B cell (primary cell): ENCODE measurements at regions not wholly inside any gene's neighbourhood (a gene's known extent, or its start where the extent isn't known, plus 50 kb on each side); places are given as distances from the start of the nearest gene placed in this dataset.

Experiments used
- ATAC-seq: fragments of 200-7000 bp; cut with Tn5 transposase; one replicate; pipeline ENCODE4 v1.10.0; 2021; ENCODE audit warnings: low read depth, mild to moderate bottlenecking, moderate number of reproducible peaks, moderate library complexity
- CTCF ChIA-PET: fragments of 350-600 bp; sonication (Branson Sonifier 250); formaldehyde crosslinking; loops from one replicate; lab custom pipeline; 2021; ENCODE audit warnings: antibody characterized with exemption, inconsistent platforms; lab: Charles Lee
- POLR2A ChIA-PET: fragments of 350-600 bp; sonication (Branson Sonifier 250); formaldehyde crosslinking; loops from one replicate; lab custom pipeline; 2021; ENCODE audit warnings: antibody characterized with exemption; lab: Charles Lee
- DNase-seq: peaks from one replicate; pipeline ENCODE4 v3.0.0; 2013
- H2AFZ ChIP-seq: 2 replicates; pipeline ENCODE4 v1.6.1; 2012; ENCODE audit warnings: mild to moderate bottlenecking, low read depth, low read length; ENCODE audit not compliant: insufficient read depth, poor library complexity, severe bottlenecking
- H3K27ac ChIP-seq, 2 donors: 1 replicate in 1 of 2; 2 replicates in 1 of 2; pipeline ENCODE4 v1.5.1; 2012 to 2013; ENCODE audit warnings: low read length in 2 of 2, mild to moderate bottlenecking in 2 of 2, moderate library complexity in 1 of 2
- H3K27me3 ChIP-seq, 4 experiments: fragments of 200-600 bp in 1 of 4; sonication (generic) in 1 of 4; replicated peaks in 1 of 4; 1 replicate in 2 of 4; 2 replicates in 2 of 4; pipeline versions ENCODE4 v1.6.1 to v1.7.0; 2013 to 2016; ENCODE audit warnings: low read length in 3 of 4, mild to moderate bottlenecking in 2 of 4, mixed read lengths in 1 of 4, moderate library complexity in 1 of 4; ENCODE audit not compliant: insufficient read depth in 4 of 4, control insufficient read depth in 3 of 4; ENCODE audit errors: control extremely low read depth in 1 of 4
- H3K36me3 ChIP-seq, 2 experiments: replicated peaks in 1 of 2; 1 replicate in 1 of 2; 2 replicates in 1 of 2; pipeline versions ENCODE4 v1.6.1 to v1.7.1; 2013; ENCODE audit warnings: low read length in 1 of 2; ENCODE audit not compliant: insufficient read depth in 2 of 2, control insufficient read depth in 1 of 2; ENCODE audit errors: control extremely low read depth in 1 of 2, extremely low read depth in 1 of 2
- H3K4me1 ChIP-seq, 2 donors: fragments of 200-600 bp in 1 of 2; sonication (generic) in 1 of 2; 1 replicate in 1 of 2; 2 replicates in 1 of 2; pipeline versions ENCODE4 v1.5.1 to v1.6.1; 2013 to 2017; ENCODE audit warnings: low read length in 2 of 2; ENCODE audit not compliant: control insufficient read depth in 2 of 2, insufficient read depth in 2 of 2
- H3K4me2 ChIP-seq: replicated peaks from 2 replicates; pipeline ENCODE3; 2012; ENCODE audit warnings: mild to moderate bottlenecking, low read depth, low read length; ENCODE audit not compliant: poor library complexity, severe bottlenecking
- H3K4me3 ChIP-seq, 5 experiments: fragments of 200-600 bp in 1 of 5; sonication (generic) in 1 of 5; 1 replicate in 3 of 5; 2 replicates in 2 of 5; pipeline versions ENCODE4 v1.5.1 to v1.7.0; 2011 to 2016; ENCODE audit warnings: low read length in 4 of 5, mild to moderate bottlenecking in 4 of 5, low read depth in 2 of 5, control low read depth in 1 of 5, moderate library complexity in 1 of 5; ENCODE audit not compliant: insufficient read depth in 1 of 5; ENCODE audit errors: control extremely low read depth in 1 of 5, extremely low read depth in 1 of 5
- H3K79me2 ChIP-seq: fragments of 200-600 bp; sonication (generic); one replicate; pipeline ENCODE4 v1.6.0; 2016; ENCODE audit warnings: low read length; ENCODE audit not compliant: control insufficient read depth, insufficient read depth
- H3K9ac ChIP-seq: fragments of 200-600 bp; sonication (generic); 2 replicates; pipeline ENCODE4 v1.6.1; 2017; ENCODE audit warnings: mild to moderate bottlenecking, low read length, moderate library complexity
- H3K9me3 ChIP-seq, 3 donors: one replicate each; pipeline versions ENCODE4 v1.6.1 to v1.7.1; 2013; ENCODE audit warnings: low read length in 2 of 3; ENCODE audit not compliant: control insufficient read depth in 2 of 3, insufficient read depth in 1 of 3; ENCODE audit errors: control extremely low read depth in 1 of 3
- H4K20me1 ChIP-seq: 2 replicates; pipeline ENCODE4 v1.6.0; 2012; ENCODE audit warnings: mild to moderate bottlenecking, low read length; ENCODE audit not compliant: insufficient read depth, control insufficient read depth, poor library complexity, severe bottlenecking
- H3K27ac Mint-ChIP-seq: one replicate; pipeline ENCODE4 v1.8.0; 2021; ENCODE audit warnings: mixed read lengths
- H3K27me3 Mint-ChIP-seq: one replicate; pipeline ENCODE4 v1.8.0; 2021; ENCODE audit warnings: mixed read lengths
- H3K4me1 Mint-ChIP-seq: one replicate; pipeline ENCODE4 v1.8.0; 2021; ENCODE audit warnings: mixed read lengths
- H3K4me3 Mint-ChIP-seq: one replicate; pipeline ENCODE4 v1.8.0; 2021; ENCODE audit warnings: mixed read lengths
- H3K9me3 Mint-ChIP-seq: one replicate; pipeline ENCODE4 v1.8.0; 2022; ENCODE audit warnings: mixed read lengths; ENCODE audit not compliant: insufficient read depth
- EZH2 ChIP-seq: IDR thresholded peaks from 2 replicates; pipeline ENCODE4 v1.6.1; 2012; ENCODE audit warnings: borderline replicate concordance, low read depth, mild to moderate bottlenecking, moderate library complexity, low read length; ENCODE audit not compliant: insufficient read depth, poor library complexity, severe bottlenecking
- WGBS: methylation state at CpG from one replicate; pipeline ENCODE4 v1.1.5; 2013; ENCODE audit warnings: missing lambda C conversion rate; ENCODE audit not compliant: insufficient coverage; 5-methylcytosine and 5-hydroxymethylcytosine counted together
- intact Hi-C: fragments of 100-400 bp; cut with micrococcal nuclease; formaldehyde crosslinking; loops from one replicate; pipeline ENCODE4 v1.10.0; 2022
- TF ChIP-seq, protein P1 (sequence below): fragments of 200-600 bp; IDR thresholded peaks from one replicate; pipeline ENCODE4 v1.8.0; 2022; ENCODE audit warnings: antibody characterized with exemption, mild to moderate bottlenecking

DNA sequence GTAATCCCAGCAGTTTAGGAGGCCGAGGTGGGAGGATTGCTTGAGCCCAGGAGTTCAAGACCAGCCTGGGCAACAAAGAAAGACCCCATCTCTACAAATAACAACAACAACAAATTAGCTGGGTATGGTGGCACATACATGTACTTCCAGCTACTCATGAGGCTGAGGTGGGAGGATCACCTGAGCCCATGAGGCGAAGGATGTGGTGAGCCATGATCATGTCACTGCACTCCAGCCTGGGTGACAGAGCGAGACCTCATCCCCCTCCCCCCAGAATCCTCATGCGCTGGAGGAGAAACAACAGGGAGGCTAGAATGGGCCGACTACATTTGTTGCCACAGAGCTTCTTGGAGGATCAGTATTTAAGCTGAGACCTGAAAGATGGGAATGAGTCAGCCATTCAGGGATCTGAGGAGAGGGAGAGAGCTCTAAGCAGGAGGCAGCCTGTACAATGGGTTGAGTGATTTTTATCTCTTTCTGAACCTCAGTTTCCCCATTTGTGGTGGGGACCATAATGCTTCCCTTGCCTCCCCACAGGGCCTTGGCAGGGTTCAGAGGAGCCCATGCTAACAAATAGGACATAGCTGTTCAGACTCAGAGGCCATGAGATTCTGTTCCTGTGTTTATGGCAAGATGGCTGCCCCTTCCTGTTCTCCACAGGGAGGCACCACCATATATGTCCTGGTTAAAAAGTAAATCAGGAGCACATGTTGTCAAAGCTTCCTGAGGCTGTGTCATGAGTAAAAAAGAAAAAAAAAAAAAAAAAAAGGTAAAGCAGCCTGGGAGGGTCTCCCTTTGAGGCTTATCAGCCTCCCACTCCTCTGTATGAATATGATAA, 131.4 kb upstream of the HAAO start:
- ChIA-PET CTCF (interaction anchor here (0.7 kb wide), 1 partner anchor 17 kb away, joined by 3 read pairs; no protein-coding TSS in a partner anchor), POLR2A (no interaction called here)
- H3K9me3 Mint-ChIP-seq: no peaks in the 10 kb centered on the region
- Histone ChIP-seq H2AFZ (no peak overlapping the region), H3K4me1 (no peaks in the 10 kb centered on the region), H3K4me2 (no peak overlapping the region), H3K4me3 (no peak overlapping the region), H3K79me2 (no peaks in the 10 kb centered on the region), H3K9me3 (no peaks in the 10 kb centered on the region), H3K36me3 (no peaks in the 10 kb centered on the region), H3K27me3 (no peaks in the 10 kb centered on the region), H3K9ac (no peak overlapping the region), H4K20me1 (no peaks in the 10 kb centered on the region), H3K27ac (no peak overlapping the region)
- no peak overlapping the region for H3K4me3 Mint-ChIP-seq
- H3K27ac Mint-ChIP-seq: no peak overlapping the region
- intact Hi-C loops: no loop called here
- ATAC-seq (no peak), DNase-seq (no peak)
- WGBS: 50% methylated on average over 2 of the region's 5 CpGs
- peaks cover 11% of the 10 kb centered on the region for H3K27me3 Mint-ChIP-seq
- TF ChIP-seq, protein P1, sequence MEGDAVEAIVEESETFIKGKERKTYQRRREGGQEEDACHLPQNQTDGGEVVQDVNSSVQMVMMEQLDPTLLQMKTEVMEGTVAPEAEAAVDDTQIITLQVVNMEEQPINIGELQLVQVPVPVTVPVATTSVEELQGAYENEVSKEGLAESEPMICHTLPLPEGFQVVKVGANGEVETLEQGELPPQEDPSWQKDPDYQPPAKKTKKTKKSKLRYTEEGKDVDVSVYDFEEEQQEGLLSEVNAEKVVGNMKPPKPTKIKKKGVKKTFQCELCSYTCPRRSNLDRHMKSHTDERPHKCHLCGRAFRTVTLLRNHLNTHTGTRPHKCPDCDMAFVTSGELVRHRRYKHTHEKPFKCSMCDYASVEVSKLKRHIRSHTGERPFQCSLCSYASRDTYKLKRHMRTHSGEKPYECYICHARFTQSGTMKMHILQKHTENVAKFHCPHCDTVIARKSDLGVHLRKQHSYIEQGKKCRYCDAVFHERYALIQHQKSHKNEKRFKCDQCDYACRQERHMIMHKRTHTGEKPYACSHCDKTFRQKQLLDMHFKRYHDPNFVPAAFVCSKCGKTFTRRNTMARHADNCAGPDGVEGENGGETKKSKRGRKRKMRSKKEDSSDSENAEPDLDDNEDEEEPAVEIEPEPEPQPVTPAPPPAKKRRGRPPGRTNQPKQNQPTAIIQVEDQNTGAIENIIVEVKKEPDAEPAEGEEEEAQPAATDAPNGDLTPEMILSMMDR: no peak
- no peak for TF ChIP-seq EZH2
- H3K4me1 Mint-ChIP-seq: no peaks in the 10 kb centered on the region

DNA sequence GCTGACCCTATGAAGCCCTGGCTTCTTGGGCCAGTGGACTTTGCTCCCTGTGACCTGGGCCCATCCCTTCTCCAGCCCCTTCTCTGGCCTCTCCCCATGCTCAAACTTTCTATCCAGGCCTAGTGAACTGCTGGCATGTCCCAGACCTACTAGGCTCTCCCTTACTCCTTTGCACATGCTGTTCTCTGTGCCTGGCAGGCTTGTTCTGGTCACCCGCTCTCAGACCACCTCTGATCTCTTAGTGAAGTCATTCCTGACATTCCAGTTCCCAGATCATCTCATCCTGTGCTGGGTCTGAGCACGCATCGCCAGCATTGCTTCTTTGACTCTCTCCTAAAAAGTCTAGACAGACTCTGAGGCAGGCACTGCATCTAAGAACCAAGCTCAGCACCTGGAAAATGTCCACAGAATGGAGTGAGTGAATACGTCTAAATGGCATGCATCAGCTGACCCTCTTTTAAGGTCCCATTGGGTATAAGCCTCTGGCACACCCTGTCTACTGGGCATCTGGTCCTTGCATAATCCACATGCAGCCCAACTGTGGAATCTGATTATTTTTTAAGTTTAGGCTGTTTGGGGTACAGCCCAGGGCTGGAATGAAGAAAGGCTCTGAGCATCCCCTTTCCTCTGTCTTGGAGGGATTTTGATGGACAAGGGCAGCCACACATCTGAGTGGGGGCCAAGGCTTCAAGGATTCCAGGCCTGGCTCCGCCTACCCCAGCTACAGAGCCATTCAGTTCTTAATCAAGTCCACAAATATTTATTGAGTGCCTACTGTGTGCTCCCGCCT, 130.6 kb upstream of the HAAO start:
- H3K9ac ChIP-seq: no peak overlapping the region
- Mint-ChIP-seq H3K27ac (no peak overlapping the region), H3K9me3 (no peaks in the 10 kb centered on the region), H3K27me3 (peaks cover 13% of the 10 kb centered on the region), H3K4me1 (no peaks in the 10 kb centered on the region), H3K4me3 (no peak overlapping the region)
- no peaks in the 10 kb centered on the region for H3K79me2 ChIP-seq
- WGBS: 83% methylated on average over 3 of the region's 6 CpGs
- no peaks in the 10 kb centered on the region for H3K9me3 ChIP-seq
- no peak overlapping the region for H3K4me2 ChIP-seq
- DNase-seq (no peak), ATAC-seq (no peak)
- TF ChIP-seq, protein P1: no peak
- no peak for TF ChIP-seq EZH2
- ChIA-PET CTCF (no interaction called here), POLR2A (no interaction called here)
- no peaks in the 10 kb centered on the region for H3K27me3 ChIP-seq
- no peaks in the 10 kb centered on the region for H3K4me1 ChIP-seq
- intact Hi-C loops: no loop called here
- H4K20me1 ChIP-seq: no peaks in the 10 kb centered on the region
- no peaks in the 10 kb centered on the region for H3K36me3 ChIP-seq
- no peak overlapping the region for H3K27ac ChIP-seq
- no peak overlapping the region for H2AFZ ChIP-seq
- H3K4me3 ChIP-seq: no peak overlapping the region
